HFFc6 (cell line): ENCODE measurements at regions not wholly inside any gene's neighbourhood (a gene's known extent, or its start where the extent isn't known, plus 50 kb on each side); places are given as distances from the start of the nearest gene placed in this dataset.
"Not testable (repeated sequence)": the region's sequence is repeated elsewhere in the genome, so short reads cannot be mapped to it uniquely, and the experiment has no call there.

Experiments used
- DNase-seq: peaks from one replicate; pipeline ENCODE4 v3.0.0-alpha.2; 2018
- H3K27ac Mint-ChIP-seq: 2 replicates; pipeline ENCODE4 v1.8.0; 2020; ENCODE audit warnings: mild to moderate bottlenecking, mixed read lengths
- H3K27me3 Mint-ChIP-seq: 2 replicates; pipeline ENCODE4 v1.8.0; 2021; ENCODE audit warnings: mild to moderate bottlenecking, moderate library complexity, mixed read lengths; ENCODE audit not compliant: insufficient read depth
- H3K36me3 Mint-ChIP-seq: 2 replicates; pipeline ENCODE4 v1.8.0; 2021; ENCODE audit warnings: low read depth, mixed read lengths
- H3K4me1 Mint-ChIP-seq: 2 replicates; pipeline ENCODE4 v1.8.0; 2020; ENCODE audit warnings: low read depth, mixed read lengths
- H3K4me3 Mint-ChIP-seq: 2 replicates; pipeline ENCODE4 v1.8.0; 2020; ENCODE audit warnings: mild to moderate bottlenecking, moderate library complexity, mixed read lengths
- H3K9me3 Mint-ChIP-seq: 2 replicates; pipeline ENCODE4 v1.8.0; 2020; ENCODE audit warnings: mild to moderate bottlenecking, mixed read lengths
- TF ChIP-seq, protein P1 (sequence below): fragments of 200-600 bp; sonication (generic); IDR thresholded peaks from 2 replicates; pipeline ENCODE4 v1.5.0; 2021; ENCODE audit warnings: antibody characterized with exemption, mild to moderate bottlenecking

DNA sequence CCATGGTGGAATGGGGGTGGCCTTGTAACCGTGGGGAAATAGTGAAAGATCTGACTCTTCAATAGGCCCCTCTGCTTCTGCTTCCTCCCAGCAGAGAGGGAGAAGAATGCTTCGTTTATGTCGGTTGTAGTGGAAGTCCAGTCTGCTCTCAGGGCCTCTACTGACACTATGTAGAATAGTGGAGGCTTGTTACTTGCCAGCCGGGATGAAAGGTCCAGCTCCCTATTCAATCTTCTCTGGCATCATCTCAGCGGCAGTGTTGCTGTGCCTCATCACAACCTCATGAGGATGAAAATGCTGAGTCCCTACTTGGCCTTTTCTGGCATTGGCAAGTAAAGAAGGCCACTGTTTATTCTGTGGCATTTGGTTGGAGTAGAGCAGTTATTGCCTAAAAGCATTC lies 820.9 kb upstream of the TENM4 start:
- Mint-ChIP-seq H3K36me3 (no peaks in the 10 kb centered on the region), H3K27ac (no peak overlapping the region), H3K27me3 (no peaks in the 10 kb centered on the region; the same call in 1 of the 2 replicates), H3K4me3 (no peak overlapping the region), H3K9me3 (peaks cover 7% of the 10 kb centered on the region; the same call in 1 of the 2 replicates), H3K4me1 (no peaks in the 10 kb centered on the region)
- TF ChIP-seq, protein P1, sequence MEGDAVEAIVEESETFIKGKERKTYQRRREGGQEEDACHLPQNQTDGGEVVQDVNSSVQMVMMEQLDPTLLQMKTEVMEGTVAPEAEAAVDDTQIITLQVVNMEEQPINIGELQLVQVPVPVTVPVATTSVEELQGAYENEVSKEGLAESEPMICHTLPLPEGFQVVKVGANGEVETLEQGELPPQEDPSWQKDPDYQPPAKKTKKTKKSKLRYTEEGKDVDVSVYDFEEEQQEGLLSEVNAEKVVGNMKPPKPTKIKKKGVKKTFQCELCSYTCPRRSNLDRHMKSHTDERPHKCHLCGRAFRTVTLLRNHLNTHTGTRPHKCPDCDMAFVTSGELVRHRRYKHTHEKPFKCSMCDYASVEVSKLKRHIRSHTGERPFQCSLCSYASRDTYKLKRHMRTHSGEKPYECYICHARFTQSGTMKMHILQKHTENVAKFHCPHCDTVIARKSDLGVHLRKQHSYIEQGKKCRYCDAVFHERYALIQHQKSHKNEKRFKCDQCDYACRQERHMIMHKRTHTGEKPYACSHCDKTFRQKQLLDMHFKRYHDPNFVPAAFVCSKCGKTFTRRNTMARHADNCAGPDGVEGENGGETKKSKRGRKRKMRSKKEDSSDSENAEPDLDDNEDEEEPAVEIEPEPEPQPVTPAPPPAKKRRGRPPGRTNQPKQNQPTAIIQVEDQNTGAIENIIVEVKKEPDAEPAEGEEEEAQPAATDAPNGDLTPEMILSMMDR, result no peak
- DNase-seq, result no peak

DNA sequence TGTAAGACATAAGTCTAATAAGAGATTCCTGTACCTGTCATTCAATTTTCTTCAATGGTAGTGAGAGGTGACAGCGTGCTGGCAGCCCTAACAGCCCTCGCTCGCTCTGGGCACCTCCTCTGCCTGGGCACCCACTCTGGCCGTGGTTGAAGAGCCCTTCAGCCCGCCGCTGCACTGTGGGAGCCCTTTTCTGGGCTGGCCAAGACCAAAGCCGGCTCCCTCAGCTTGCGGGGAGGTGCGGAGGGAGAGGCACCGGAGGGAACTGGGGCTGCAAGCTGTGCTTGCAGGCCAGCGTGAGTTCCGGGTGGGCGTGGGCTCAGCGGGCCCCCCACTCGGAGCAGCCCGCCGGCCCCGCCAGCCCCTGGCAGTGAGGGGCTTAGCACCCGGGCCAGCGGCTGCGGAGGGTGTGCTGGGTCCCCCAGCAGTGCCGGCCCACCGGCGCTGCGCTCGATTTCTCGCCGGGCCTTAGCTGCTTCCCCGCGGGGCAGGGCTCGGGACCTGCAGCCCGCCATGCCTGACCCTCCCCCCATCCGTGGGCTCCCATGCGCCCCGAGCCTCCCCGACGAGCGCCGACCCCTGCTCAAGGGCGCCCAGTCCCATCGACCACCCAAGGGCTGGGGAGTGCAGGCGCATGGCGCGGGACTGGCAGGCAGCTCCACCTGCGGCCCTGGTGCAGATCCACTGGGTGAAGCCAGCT lies 816.6 kb upstream of the TENM4 start:
- H3K9me3 Mint-ChIP-seq, DNase-seq, H3K27me3 Mint-ChIP-seq, H3K4me1 Mint-ChIP-seq, H3K36me3 Mint-ChIP-seq, H3K4me3 Mint-ChIP-seq, H3K27ac Mint-ChIP-seq: not testable (repeated sequence)

GRCh38 chr11:80255021-80255420 lies 814.2 kb upstream of the TENM4 start:
- no peak for DNase-seq
- no peaks in the 10 kb centered on the region for H3K4me1 Mint-ChIP-seq
- H3K4me3 Mint-ChIP-seq, result no peak overlapping the region
- H3K27ac Mint-ChIP-seq, result no peak overlapping the region
- peaks cover 11% of the 10 kb centered on the region for H3K9me3 Mint-ChIP-seq
- H3K27me3 Mint-ChIP-seq, result no peaks in the 10 kb centered on the region
- TF ChIP-seq, protein P1, result no peak
- no peaks in the 10 kb centered on the region for H3K36me3 Mint-ChIP-seq

GRCh38 chr11:80241766-80242165 lies 800.9 kb upstream of the TENM4 start:
- no peaks in the 10 kb centered on the region for H3K4me1 Mint-ChIP-seq
- TF ChIP-seq, protein P1, result no peak
- H3K36me3 Mint-ChIP-seq, result no peaks in the 10 kb centered on the region
- no peak overlapping the region for H3K4me3 Mint-ChIP-seq
- no peak for DNase-seq
- H3K9me3 Mint-ChIP-seq, result peaks cover 16% of the 10 kb centered on the region
- H3K27ac Mint-ChIP-seq, result no peak overlapping the region
- no peaks in the 10 kb centered on the region; the same call in 1 of the 2 replicates for H3K27me3 Mint-ChIP-seq

- Mint-ChIP-seq H3K9me3 (peaks cover 8% of the 10 kb centered on the region), H3K27me3 (no peaks in the 10 kb centered on the region; the same call in 1 of the 2 replicates), H3K4me3 (no peak overlapping the region), H3K4me1 (no peaks in the 10 kb centered on the region), H3K27ac (no peak overlapping the region), H3K36me3 (no peaks in the 10 kb centered on the region)
- TF ChIP-seq, protein P1, result no peak
- no peak for DNase-seq
These were observed 799.4 kb upstream of the TENM4 start for GRCh38 chr11:80240245-80240644.

DNA sequence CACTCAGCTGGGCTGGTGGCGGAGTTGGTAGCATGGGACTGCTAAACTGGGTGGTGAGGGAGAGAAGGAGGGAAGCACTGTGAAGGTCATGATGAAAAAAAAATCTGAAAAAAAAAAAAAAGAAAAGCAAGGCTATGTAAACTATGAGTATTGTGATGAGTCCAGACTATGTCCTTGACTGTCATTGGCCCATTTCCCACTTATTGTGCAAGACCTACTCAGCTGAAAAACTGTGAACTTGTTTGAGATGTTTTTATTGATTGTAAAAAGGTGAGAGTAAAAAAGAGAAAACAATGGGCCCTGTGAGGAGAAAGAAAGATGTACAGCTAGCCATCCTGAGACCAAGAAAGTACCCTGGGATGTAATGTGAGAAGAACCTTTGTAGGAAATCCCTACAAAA lies 798.4 kb upstream of the TENM4 start:
- TF ChIP-seq, protein P1, result no peak
- DNase-seq, result no peak
- Mint-ChIP-seq H3K27ac (no peak overlapping the region), H3K36me3 (no peaks in the 10 kb centered on the region), H3K4me1 (no peaks in the 10 kb centered on the region), H3K4me3 (no peak overlapping the region), H3K27me3 (no peaks in the 10 kb centered on the region; the same call in 1 of the 2 replicates), H3K9me3 (peaks cover 16% of the 10 kb centered on the region)
